Fibroblast of lung (primary cell): ENCODE measurements at regions not wholly inside any gene's neighbourhood (a gene's known extent, or its start where the extent isn't known, plus 50 kb on each side); places are given as distances from the start of the nearest gene placed in this dataset.

Source experiments
- CTCF ChIP-seq, 2 donors: IDR thresholded peaks in 1 of 2; conservative IDR thresholded peaks in 1 of 2; 1 replicate in 1 of 2; 2 replicates in 1 of 2; pipeline ENCODE4 v1.5.1; 2011 to 2012; ENCODE audit warnings: low read length in 2 of 2, control low read depth in 1 of 2, inconsistent platforms in 1 of 2, low read depth in 1 of 2, mild to moderate bottlenecking in 1 of 2
- EZH2 ChIP-seq: IDR thresholded peaks from 2 replicates; pipeline ENCODE4 v1.5.1; 2012; ENCODE audit warnings: low read length, control low read depth, mild to moderate bottlenecking; ENCODE audit errors: missing control alignments

- no peak for TF ChIP-seq EZH2
- TF ChIP-seq CTCF (conservative IDR thresholded peaks at IDR 0.05 in 1 of 2, IDR thresholded peaks at IDR 0.05 in 1 of 2; ENCODE audit: low read depth in 1 of 2, low read length in 2 of 2), result no peak
Measured at GRCh38 chr14:49512147-49512551, 74.0 kb downstream of the RPS29 start.
